ENCODE measurements at regions not wholly inside any gene's neighbourhood (a gene's known extent, or its start where the extent isn't known, plus 50 kb on each side); places are given as distances from the start of the nearest gene placed in this dataset.

- no peak overlapping the region for H2AFZ ChIP-seq (ENCODE audit: insufficient read depth, low read depth, low read length, poor library complexity, severe bottlenecking)
- H3K27ac ChIP-seq (ENCODE audit: low read depth in 1 of 2, low read length in 2 of 2): no peak overlapping the region
- no peak overlapping the region for H3K4me3 ChIP-seq (replicated peaks in 1 of 3; ENCODE audit: low read depth in 2 of 3, low read length in 3 of 3)
- intact Hi-C loops (cut with micrococcal nuclease): no loop called here
- H3K27me3 ChIP-seq (ENCODE audit: control insufficient read depth in 2 of 2, insufficient read depth in 2 of 2, low read length in 2 of 2): no peaks in the 10 kb centered on the region
- no peaks in the 10 kb centered on the region for H3K36me3 ChIP-seq (replicated peaks in 1 of 2; ENCODE audit: control insufficient read depth in 1 of 2, insufficient read depth in 2 of 2, low read length in 2 of 2)
- H3K9ac ChIP-seq (ENCODE audit: insufficient read depth, low read length, poor library complexity, severe bottlenecking): no peak overlapping the region
- Mint-ChIP-seq H3K27me3 (ENCODE audit: low read depth in 3 of 3) (no peaks in the 10 kb centered on the region), H3K9me3 (peaks cover 0 to 5% (median 0%) of the 10 kb centered on the region in 7 donors), H3K27ac (no peak overlapping the region), H3K4me3 (no peak overlapping the region), H3K36me3 (no peaks in the 10 kb centered on the region), H3K4me1 (no peaks in the 10 kb centered on the region)
- H3K79me2 ChIP-seq (ENCODE audit: insufficient read depth, low read length): no peaks in the 10 kb centered on the region
- TF ChIP-seq CTCF (IDR thresholded peaks at IDR 0.05): no peak
- DNase-seq: no peak
- peaks cover 0 to 4% of the 10 kb centered on the region in 2 donors for H3K9me3 ChIP-seq (replicated peaks in 1 of 2; ENCODE audit: control insufficient read depth in 1 of 2, insufficient read depth in 1 of 2, low read length in 2 of 2)
- no peak overlapping the region for H3K4me2 ChIP-seq (replicated peaks; ENCODE audit: extremely low read depth, low read length, poor library complexity, severe bottlenecking)
- H4K20me1 ChIP-seq (ENCODE audit: insufficient read depth, low read length): no peaks in the 10 kb centered on the region
- no peaks in the 10 kb centered on the region for H3K4me1 ChIP-seq (ENCODE audit: control insufficient read depth in 1 of 2, insufficient read depth in 2 of 2, low read length in 2 of 2)
Observed at GRCh38 chr11:41895081-41895480, 435.6 kb upstream of the LRRC4C start.

GRCh38 chr11:41897991-41898390 lies 438.5 kb upstream of the LRRC4C start:
- Histone ChIP-seq H3K9ac (ENCODE audit: insufficient read depth, low read length, poor library complexity, severe bottlenecking) (no peak overlapping the region), H3K36me3 (replicated peaks in 1 of 2; ENCODE audit: control insufficient read depth in 1 of 2, insufficient read depth in 2 of 2, low read length in 2 of 2) (no peaks in the 10 kb centered on the region), H3K4me3 (replicated peaks in 1 of 3; ENCODE audit: low read depth in 2 of 3, low read length in 3 of 3) (no peak overlapping the region), H3K27me3 (ENCODE audit: control insufficient read depth in 2 of 2, insufficient read depth in 2 of 2, low read length in 2 of 2) (no peaks in the 10 kb centered on the region), H3K4me1 (ENCODE audit: control insufficient read depth in 1 of 2, insufficient read depth in 2 of 2, low read length in 2 of 2) (no peaks in the 10 kb centered on the region), H3K4me2 (replicated peaks; ENCODE audit: extremely low read depth, low read length, poor library complexity, severe bottlenecking) (no peak overlapping the region), H3K27ac (ENCODE audit: low read depth in 1 of 2, low read length in 2 of 2) (no peak overlapping the region), H2AFZ (ENCODE audit: insufficient read depth, low read depth, low read length, poor library complexity, severe bottlenecking) (no peak overlapping the region), H3K79me2 (ENCODE audit: insufficient read depth, low read length) (no peaks in the 10 kb centered on the region), H4K20me1 (ENCODE audit: insufficient read depth, low read length) (no peaks in the 10 kb centered on the region), H3K9me3 (replicated peaks in 1 of 2; ENCODE audit: control insufficient read depth in 1 of 2, insufficient read depth in 1 of 2, low read length in 2 of 2) (peaks cover 9 to 14% of the 10 kb centered on the region in 2 donors)
- DNase-seq: no peak
- intact Hi-C loops (cut with micrococcal nuclease): no loop called here
- WGBS (ENCODE audit: insufficient coverage): no CpG with 5 or more reads among the region's 2 CpGs
- no peaks in the 10 kb centered on the region for H3K36me3 Mint-ChIP-seq
- H3K4me1 Mint-ChIP-seq: no peaks in the 10 kb centered on the region
- no peak overlapping the region for H3K27ac Mint-ChIP-seq
- H3K9me3 Mint-ChIP-seq: peaks cover 0 to 8% (median 2%) of the 10 kb centered on the region in 7 donors
- no peak overlapping the region for H3K4me3 Mint-ChIP-seq
- no peak for TF ChIP-seq CTCF (IDR thresholded peaks at IDR 0.05)
- no peaks in the 10 kb centered on the region for H3K27me3 Mint-ChIP-seq (ENCODE audit: low read depth in 3 of 3)
